ENCODE measurements at regions not wholly inside any gene's neighbourhood (a gene's known extent, or its start where the extent isn't known, plus 50 kb on each side); places are given as distances from the start of the nearest gene placed in this dataset.
"Not testable (repeated sequence)": the region's sequence is repeated elsewhere in the genome, so short reads cannot be mapped to it uniquely, and the experiment has no call there.

DNA sequence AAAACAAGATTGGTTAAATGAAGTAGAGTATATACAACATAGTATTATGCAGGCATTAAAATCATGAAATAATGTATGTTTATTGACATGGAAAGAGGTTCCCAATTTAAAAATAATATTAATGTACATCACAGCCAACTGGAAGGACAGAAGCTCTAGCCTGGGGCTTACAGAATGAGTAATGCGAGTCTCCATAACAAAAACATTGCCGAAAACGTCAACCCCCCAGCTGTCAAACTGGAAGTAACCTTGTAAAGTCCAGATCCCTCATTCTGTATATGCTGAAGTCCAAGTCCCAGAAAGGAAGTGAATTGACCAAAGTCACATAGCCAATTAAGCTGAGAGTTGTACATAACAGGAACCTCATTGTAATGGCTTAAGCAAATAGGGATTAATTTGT, 128.7 kb upstream of the ECI2 start:
- Histone ChIP-seq H3K4me3 (ENCODE audit: low read length) (no peak overlapping the region), H3K9me3 (ENCODE audit: control insufficient read depth, low read length) (no peaks in the 10 kb centered on the region), H3K27ac (ENCODE audit: low read length) (no peak overlapping the region), H3K4me1 (ENCODE audit: control insufficient read depth, insufficient read depth, low read length) (no peaks in the 10 kb centered on the region), H3K27me3 (ENCODE audit: control insufficient read depth, insufficient read depth) (no peaks in the 10 kb centered on the region)
- DNase-seq (no peak), ATAC-seq (no peak)
- intact Hi-C loops (cut with DNase I): no loop called here
- 88% methylated on average over 3 of the region's 3 CpGs for WGBS

- ATAC-seq (no peak), DNase-seq (no peak)
- Histone ChIP-seq H3K4me1 (ENCODE audit: control insufficient read depth, insufficient read depth, low read length) (no peaks in the 10 kb centered on the region), H3K27ac (ENCODE audit: low read length) (no peak overlapping the region), H3K27me3 (ENCODE audit: control insufficient read depth, insufficient read depth) (no peaks in the 10 kb centered on the region), H3K4me3 (ENCODE audit: low read length) (no peak overlapping the region), H3K9me3 (ENCODE audit: control insufficient read depth, low read length) (no peaks in the 10 kb centered on the region)
- WGBS: 44% methylated on average over 1 of the region's 1 CpG
- intact Hi-C loops (cut with DNase I): no loop called here
These were observed 127.2 kb upstream of the ECI2 start for GRCh38 chr6:4262526-4262925.

DNA sequence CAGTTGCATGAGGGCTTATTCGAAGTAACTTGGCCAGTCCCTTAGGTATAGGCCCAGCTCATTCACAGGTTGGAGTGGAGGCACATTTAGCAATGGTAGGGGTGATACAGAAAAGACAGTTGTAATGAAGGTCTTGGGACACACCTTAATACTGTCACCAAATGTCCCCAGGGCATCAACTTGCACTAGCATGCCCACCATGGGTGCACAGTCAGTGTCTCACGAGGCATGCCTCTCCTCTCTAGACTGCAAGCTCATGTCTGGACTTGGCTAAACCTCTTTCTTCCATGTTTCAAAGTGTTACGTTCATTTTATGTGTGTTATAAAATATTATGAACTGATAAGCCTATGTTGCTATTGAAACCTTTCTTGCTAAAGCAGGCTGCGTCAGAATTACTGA, 124.0 kb upstream of the ECI2 start:
- H3K27ac ChIP-seq (ENCODE audit: low read length): no peak overlapping the region
- H3K4me3 ChIP-seq (ENCODE audit: low read length): no peak overlapping the region
- 76% methylated on average over 4 of the region's 4 CpGs for WGBS
- no peaks in the 10 kb centered on the region for H3K27me3 ChIP-seq (ENCODE audit: control insufficient read depth, insufficient read depth)
- no peaks in the 10 kb centered on the region for H3K9me3 ChIP-seq (ENCODE audit: control insufficient read depth, low read length)
- ATAC-seq (no peak), DNase-seq (no peak)
- intact Hi-C loops (cut with DNase I): no loop called here
- H3K4me1 ChIP-seq (ENCODE audit: control insufficient read depth, insufficient read depth, low read length): no peaks in the 10 kb centered on the region

DNA sequence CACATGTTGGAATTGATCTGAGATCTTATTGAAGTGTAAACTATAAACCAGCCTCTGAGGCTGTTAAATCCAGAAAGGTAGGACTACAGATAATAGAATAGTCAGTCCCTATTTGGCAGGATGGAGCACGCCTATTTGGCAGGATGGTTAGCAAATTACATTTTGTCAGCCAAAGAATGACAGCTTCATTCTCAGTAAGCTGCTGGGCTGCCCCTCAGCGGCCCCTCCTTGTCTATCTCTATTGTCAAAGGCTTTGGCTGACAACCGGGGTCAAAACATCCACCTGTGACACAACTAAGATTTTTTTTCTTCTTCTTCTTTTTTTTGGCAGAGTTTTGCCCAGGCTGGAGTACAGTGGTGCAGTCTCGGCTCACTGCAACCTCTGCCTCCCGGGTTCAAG, 123.4 kb upstream of the ECI2 start:
- Histone ChIP-seq H3K27ac (ENCODE audit: low read length) (no peak overlapping the region), H3K9me3 (ENCODE audit: control insufficient read depth, low read length) (no peaks in the 10 kb centered on the region), H3K4me3 (ENCODE audit: low read length) (no peak overlapping the region), H3K4me1 (ENCODE audit: control insufficient read depth, insufficient read depth, low read length) (no peaks in the 10 kb centered on the region), H3K27me3 (ENCODE audit: control insufficient read depth, insufficient read depth) (no peaks in the 10 kb centered on the region)
- DNase-seq (no peak), ATAC-seq (no peak)
- WGBS: 52% methylated on average over 5 of the region's 5 CpGs
- intact Hi-C loops (cut with DNase I): no loop called here

DNA sequence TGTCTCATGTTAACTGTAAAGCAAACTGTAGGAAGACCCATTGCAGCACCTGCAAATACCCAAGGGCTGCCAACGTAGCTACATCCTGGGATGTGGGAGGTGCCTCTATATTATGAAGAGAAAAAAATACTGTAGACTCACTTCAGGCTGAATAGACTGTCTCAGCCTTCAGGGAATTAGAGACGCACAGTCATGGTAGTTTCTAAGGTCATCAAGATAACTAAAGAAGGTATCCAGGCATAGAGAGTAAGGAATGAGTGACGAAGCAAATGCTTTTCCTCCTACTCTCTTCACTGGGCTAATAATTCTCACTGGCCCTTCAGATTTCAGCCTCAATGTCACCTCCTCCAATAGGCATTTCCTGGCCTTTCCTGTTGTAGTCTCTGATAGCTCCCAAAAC, 121.6 kb upstream of the ECI2 start:
- no peak for DNase-seq
- no peaks in the 10 kb centered on the region for H3K27me3 ChIP-seq (ENCODE audit: control insufficient read depth, insufficient read depth)
- no peak overlapping the region for H3K4me3 ChIP-seq (ENCODE audit: low read length)
- ATAC-seq: no peak
- 70% methylated on average over 3 of the region's 3 CpGs for WGBS
- no peak overlapping the region for H3K27ac ChIP-seq (ENCODE audit: low read length)
- intact Hi-C loops (cut with DNase I): no loop called here
- H3K4me1 ChIP-seq (ENCODE audit: control insufficient read depth, insufficient read depth, low read length): peaks cover 3% of the 10 kb centered on the region
- no peaks in the 10 kb centered on the region for H3K9me3 ChIP-seq (ENCODE audit: control insufficient read depth, low read length)

- H3K9me3 ChIP-seq (ENCODE audit: control insufficient read depth, low read length): no peaks in the 10 kb centered on the region
- no peaks in the 10 kb centered on the region for H3K27me3 ChIP-seq (ENCODE audit: control insufficient read depth, insufficient read depth)
- DNase-seq: peak; percentile 22 to 55 (median 53)
- H3K4me1 ChIP-seq (ENCODE audit: control insufficient read depth, insufficient read depth, low read length): peaks cover 3% of the 10 kb centered on the region
- intact Hi-C loops (cut with DNase I): no loop called here
- peak; percentile 88 to 95 for ATAC-seq
- no peak overlapping the region for H3K4me3 ChIP-seq (ENCODE audit: low read length)
- H3K27ac ChIP-seq (ENCODE audit: low read length): no peak overlapping the region
- 12% methylated on average over 5 of the region's 5 CpGs for WGBS
These were observed 118.3 kb upstream of the ECI2 start for GRCh38 chr6:4253604-4254231.

DNA sequence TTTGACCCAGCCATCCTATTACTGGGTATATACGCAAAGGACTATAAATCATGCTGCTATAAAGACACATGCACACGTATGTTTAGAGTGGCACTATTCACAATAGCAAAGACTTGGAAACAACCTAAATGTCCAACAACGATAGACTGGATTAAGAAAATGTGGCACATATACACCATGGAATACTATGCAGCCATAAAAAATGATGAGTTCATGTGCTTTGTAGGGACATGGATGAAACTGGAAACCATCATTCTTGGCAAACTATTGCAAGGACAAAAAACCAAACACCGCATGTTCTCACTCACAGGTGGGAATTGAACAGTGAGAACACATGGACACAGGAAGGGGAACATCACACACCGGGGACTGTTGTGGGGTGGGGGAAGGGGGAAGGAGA, 117.1 kb upstream of the ECI2 start:
- H3K4me1 ChIP-seq (ENCODE audit: control insufficient read depth, insufficient read depth, low read length); intact Hi-C loops (cut with DNase I); H3K27ac ChIP-seq (ENCODE audit: low read length); H3K27me3 ChIP-seq (ENCODE audit: control insufficient read depth, insufficient read depth); H3K9me3 ChIP-seq (ENCODE audit: control insufficient read depth, low read length); DNase-seq; ATAC-seq; H3K4me3 ChIP-seq (ENCODE audit: low read length): not testable (repeated sequence)
- 94% methylated on average over 5 of the region's 5 CpGs for WGBS

- Histone ChIP-seq H3K9me3 (ENCODE audit: control insufficient read depth, low read length) (no peaks in the 10 kb centered on the region), H3K4me3 (ENCODE audit: low read length) (no peak overlapping the region), H3K4me1 (ENCODE audit: control insufficient read depth, insufficient read depth, low read length) (peaks cover 3% of the 10 kb centered on the region), H3K27ac (ENCODE audit: low read length) (no peak overlapping the region), H3K27me3 (ENCODE audit: control insufficient read depth, insufficient read depth) (no peaks in the 10 kb centered on the region)
- no peak for DNase-seq
- 89% methylated on average over 1 of the region's 1 CpG for WGBS
- ATAC-seq: no peak
- intact Hi-C loops (cut with DNase I): no loop called here
These were observed 115.3 kb upstream of the ECI2 start for GRCh38 chr6:4250645-4251044.

GRCh38 chr6:4243832-4244231, 108.5 kb upstream of the ECI2 start:
- H3K4me3 ChIP-seq (ENCODE audit: low read length); H3K27ac ChIP-seq (ENCODE audit: low read length); intact Hi-C loops (cut with DNase I); ATAC-seq; H3K9me3 ChIP-seq (ENCODE audit: control insufficient read depth, low read length); H3K27me3 ChIP-seq (ENCODE audit: control insufficient read depth, insufficient read depth); DNase-seq; H3K4me1 ChIP-seq (ENCODE audit: control insufficient read depth, insufficient read depth, low read length): not testable (repeated sequence)
- 91% methylated on average over 1 of the region's 1 CpG for WGBS

DNA sequence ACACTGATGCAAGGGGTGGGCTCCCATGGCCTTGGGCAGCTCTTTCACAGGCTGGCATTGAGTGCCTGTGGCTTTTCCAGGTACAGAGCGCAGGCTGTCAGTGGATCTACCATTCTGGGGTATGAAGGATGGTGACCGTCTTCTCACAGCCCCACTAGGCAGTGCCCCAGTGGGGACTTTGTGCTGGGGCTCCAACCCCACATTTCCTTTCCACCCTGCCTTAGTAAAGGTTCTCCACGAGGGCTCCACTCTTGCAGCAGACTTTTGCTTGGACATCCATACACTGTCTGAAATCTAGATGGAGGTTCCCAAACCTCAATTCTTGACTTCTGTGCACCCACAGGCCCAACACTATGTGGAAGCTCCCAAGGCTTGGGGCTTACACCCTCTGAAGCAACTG, 107.9 kb upstream of the ECI2 start:
- DNase-seq (no peak), ATAC-seq (no peak)
- no peak overlapping the region for H3K4me3 ChIP-seq (ENCODE audit: low read length)
- no peaks in the 10 kb centered on the region for H3K9me3 ChIP-seq (ENCODE audit: control insufficient read depth, low read length)
- H3K4me1 ChIP-seq (ENCODE audit: control insufficient read depth, insufficient read depth, low read length): no peaks in the 10 kb centered on the region
- no peaks in the 10 kb centered on the region for H3K27me3 ChIP-seq (ENCODE audit: control insufficient read depth, insufficient read depth)
- intact Hi-C loops (cut with DNase I): no loop called here
- no peak overlapping the region for H3K27ac ChIP-seq (ENCODE audit: low read length)
- WGBS: 81% methylated on average over 3 of the region's 3 CpGs

GRCh38 chr6:4242601-4243000, 107.2 kb upstream of the ECI2 start:
- Histone ChIP-seq H3K9me3 (ENCODE audit: control insufficient read depth, low read length) (no peaks in the 10 kb centered on the region), H3K4me3 (ENCODE audit: low read length) (no peak overlapping the region), H3K4me1 (ENCODE audit: control insufficient read depth, insufficient read depth, low read length) (no peaks in the 10 kb centered on the region), H3K27ac (ENCODE audit: low read length) (no peak overlapping the region), H3K27me3 (ENCODE audit: control insufficient read depth, insufficient read depth) (no peaks in the 10 kb centered on the region)
- WGBS: 80% methylated on average over 4 of the region's 4 CpGs
- no peak for ATAC-seq
- no peak for DNase-seq
- intact Hi-C loops (cut with DNase I): no loop called here

- no peak for DNase-seq
- H3K27ac ChIP-seq (ENCODE audit: low read length): no peak overlapping the region
- 99% methylated on average over 2 of the region's 2 CpGs for WGBS
These were observed 104.8 kb upstream of the ECI2 start for GRCh38 chr6:4240148-4240547.

More at GRCh38 chr6:4240148-4240547, 104.8 kb upstream of the ECI2 start:
- ATAC-seq: no peak
- H3K4me1 ChIP-seq (ENCODE audit: control insufficient read depth, insufficient read depth, low read length): no peaks in the 10 kb centered on the region
- no peaks in the 10 kb centered on the region for H3K27me3 ChIP-seq (ENCODE audit: control insufficient read depth, insufficient read depth)
- H3K9me3 ChIP-seq (ENCODE audit: control insufficient read depth, low read length): no peaks in the 10 kb centered on the region
- no peak overlapping the region for H3K4me3 ChIP-seq (ENCODE audit: low read length)
- intact Hi-C loops (cut with DNase I): no loop called here

All from right cardiac atrium (tissue), 5 donors.